A673 (cell line): ENCODE measurements at regions not wholly inside any gene's neighbourhood (a gene's known extent, or its start where the extent isn't known, plus 50 kb on each side); places are given as distances from the start of the nearest gene placed in this dataset.

Source experiments
- EZH2 ChIP-seq: fragments of 200-600 bp; sonication (generic); IDR thresholded peaks from 2 replicates; pipeline ENCODE4 v1.6.1; 2017; ENCODE audit warnings: borderline replicate concordance, low read depth, mild to moderate bottlenecking, mixed read lengths, antibody characterized with exemption, low read length; ENCODE audit not compliant: poor library complexity, severe bottlenecking
- TF ChIP-seq, protein P1 (sequence below): fragments of 300-800, 200-600 bp; sonication (generic); conservative IDR thresholded peaks from 2 replicates; pipeline ENCODE4 v1.5.1; 2017; ENCODE audit warnings: low read depth, mild to moderate bottlenecking, antibody characterized with exemption, low read length, moderate library complexity, mixed read lengths

DNA sequence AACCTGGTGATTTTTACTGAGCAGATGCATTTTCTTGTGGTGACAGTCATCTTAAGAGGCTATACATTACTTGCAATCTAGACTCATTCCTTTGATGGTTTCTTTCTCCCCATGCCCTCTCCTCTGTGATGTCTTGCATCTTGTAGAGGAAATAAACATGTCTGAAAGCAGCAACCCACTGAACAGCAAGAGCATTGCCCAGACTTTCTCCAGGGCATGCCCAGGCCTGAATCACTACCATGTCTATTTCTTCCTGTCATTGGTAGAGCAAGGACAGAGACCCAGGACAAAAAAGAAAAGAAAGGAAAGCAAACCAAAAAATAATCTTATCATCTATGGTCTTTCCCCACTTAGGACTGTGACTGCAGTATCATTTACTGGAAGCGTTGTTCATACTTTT lies 326.1 kb downstream of the HNRNPD start:
- TF ChIP-seq, protein P1, sequence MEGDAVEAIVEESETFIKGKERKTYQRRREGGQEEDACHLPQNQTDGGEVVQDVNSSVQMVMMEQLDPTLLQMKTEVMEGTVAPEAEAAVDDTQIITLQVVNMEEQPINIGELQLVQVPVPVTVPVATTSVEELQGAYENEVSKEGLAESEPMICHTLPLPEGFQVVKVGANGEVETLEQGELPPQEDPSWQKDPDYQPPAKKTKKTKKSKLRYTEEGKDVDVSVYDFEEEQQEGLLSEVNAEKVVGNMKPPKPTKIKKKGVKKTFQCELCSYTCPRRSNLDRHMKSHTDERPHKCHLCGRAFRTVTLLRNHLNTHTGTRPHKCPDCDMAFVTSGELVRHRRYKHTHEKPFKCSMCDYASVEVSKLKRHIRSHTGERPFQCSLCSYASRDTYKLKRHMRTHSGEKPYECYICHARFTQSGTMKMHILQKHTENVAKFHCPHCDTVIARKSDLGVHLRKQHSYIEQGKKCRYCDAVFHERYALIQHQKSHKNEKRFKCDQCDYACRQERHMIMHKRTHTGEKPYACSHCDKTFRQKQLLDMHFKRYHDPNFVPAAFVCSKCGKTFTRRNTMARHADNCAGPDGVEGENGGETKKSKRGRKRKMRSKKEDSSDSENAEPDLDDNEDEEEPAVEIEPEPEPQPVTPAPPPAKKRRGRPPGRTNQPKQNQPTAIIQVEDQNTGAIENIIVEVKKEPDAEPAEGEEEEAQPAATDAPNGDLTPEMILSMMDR: no peak
- no peak for TF ChIP-seq EZH2
